IPS-18a (cell line): ENCODE measurements at regions not wholly inside any gene's neighbourhood (a gene's known extent, or its start where the extent isn't known, plus 50 kb on each side); places are given as distances from the start of the nearest gene placed in this dataset.

Source experiments
- H3K27ac ChIP-seq: one replicate; pipeline ENCODE4 v1.5.1; 2013; ENCODE audit warnings: low read length
- H3K27me3 ChIP-seq: one replicate; pipeline ENCODE4 v1.6.1; 2013; ENCODE audit warnings: mild to moderate bottlenecking, low read length; ENCODE audit not compliant: control insufficient read depth, insufficient read depth
- H3K36me3 ChIP-seq: one replicate; pipeline ENCODE4 v1.6.1; 2013; ENCODE audit warnings: low read depth, low read length; ENCODE audit not compliant: control insufficient read depth
- H3K4me1 ChIP-seq: one replicate; pipeline ENCODE4 v1.6.1; 2013; ENCODE audit warnings: low read depth, low read length; ENCODE audit not compliant: control insufficient read depth
- H3K4me3 ChIP-seq: one replicate; pipeline ENCODE4 v1.5.1; 2013; ENCODE audit warnings: low read length
- H3K9ac ChIP-seq: one replicate; pipeline ENCODE4 v1.6.1; 2013; ENCODE audit warnings: mild to moderate bottlenecking, low read length, moderate library complexity
- H3K9me3 ChIP-seq: one replicate; pipeline ENCODE4 v1.6.1; 2013; ENCODE audit warnings: low read depth, low read length; ENCODE audit not compliant: control insufficient read depth

- Histone ChIP-seq H3K4me3 (no peak overlapping the region), H3K27ac (no peak overlapping the region), H3K36me3 (no peaks in the 10 kb centered on the region), H3K9me3 (no peaks in the 10 kb centered on the region), H3K9ac (no peak overlapping the region), H3K4me1 (peaks cover 22% of the 10 kb centered on the region), H3K27me3 (no peaks in the 10 kb centered on the region)
Measured at GRCh38 chr2:146040051-146040450, 1520.1 kb upstream of the ZEB2 start.

- H3K9ac ChIP-seq: no peak overlapping the region
- no peaks in the 10 kb centered on the region for H3K36me3 ChIP-seq
- H3K4me1 ChIP-seq: peaks cover 22% of the 10 kb centered on the region
- no peaks in the 10 kb centered on the region for H3K27me3 ChIP-seq
- no peak overlapping the region for H3K27ac ChIP-seq
- no peaks in the 10 kb centered on the region for H3K9me3 ChIP-seq
- no peak overlapping the region for H3K4me3 ChIP-seq
Measured at GRCh38 chr2:146038014-146038413, 1518.1 kb upstream of the ZEB2 start.

GRCh38 chr2:146037334-146037870, 1517.5 kb upstream of the ZEB2 start:
- Histone ChIP-seq H3K36me3 (no peaks in the 10 kb centered on the region), H3K4me1 (peaks cover 22% of the 10 kb centered on the region)

GRCh38 chr2:146031158-146031557, 1511.2 kb upstream of the ZEB2 start:
- Histone ChIP-seq H3K36me3 (no peaks in the 10 kb centered on the region), H3K9me3 (no peaks in the 10 kb centered on the region), H3K9ac (no peak overlapping the region), H3K27ac (no peak overlapping the region), H3K4me1 (no peaks in the 10 kb centered on the region), H3K4me3 (no peak overlapping the region), H3K27me3 (no peaks in the 10 kb centered on the region)

More at GRCh38 chr2:146037334-146037870, 1517.5 kb upstream of the ZEB2 start:
- Histone ChIP-seq H3K9me3 (no peaks in the 10 kb centered on the region), H3K9ac (no peak overlapping the region), H3K27ac (no peak overlapping the region), H3K27me3 (no peaks in the 10 kb centered on the region), H3K4me3 (no peak overlapping the region)

GRCh38 chr2:146027156-146027555, 1507.2 kb upstream of the ZEB2 start:
- Histone ChIP-seq H3K4me3 (no peak overlapping the region), H3K27me3 (no peaks in the 10 kb centered on the region)

GRCh38 chr2:146025519-146025918, 1505.6 kb upstream of the ZEB2 start:
- Histone ChIP-seq H3K27ac (no peak overlapping the region), H3K4me1 (no peaks in the 10 kb centered on the region), H3K9me3 (no peaks in the 10 kb centered on the region), H3K36me3 (no peaks in the 10 kb centered on the region), H3K4me3 (no peak overlapping the region), H3K9ac (no peak overlapping the region), H3K27me3 (no peaks in the 10 kb centered on the region)

More at GRCh38 chr2:146027156-146027555, 1507.2 kb upstream of the ZEB2 start:
- Histone ChIP-seq H3K36me3 (no peaks in the 10 kb centered on the region), H3K27ac (no peak overlapping the region), H3K4me1 (no peaks in the 10 kb centered on the region), H3K9ac (no peak overlapping the region), H3K9me3 (no peaks in the 10 kb centered on the region)

- Histone ChIP-seq H3K27me3 (no peaks in the 10 kb centered on the region), H3K4me3 (no peak overlapping the region), H3K9ac (no peak overlapping the region), H3K4me1 (no peaks in the 10 kb centered on the region), H3K36me3 (no peaks in the 10 kb centered on the region), H3K9me3 (no peaks in the 10 kb centered on the region), H3K27ac (no peak overlapping the region)
Measured at GRCh38 chr2:146024212-146024743, 1504.4 kb upstream of the ZEB2 start.

- Histone ChIP-seq H3K9me3 (no peaks in the 10 kb centered on the region), H3K9ac (no peak overlapping the region), H3K27me3 (no peaks in the 10 kb centered on the region), H3K36me3 (no peaks in the 10 kb centered on the region), H3K27ac (no peak overlapping the region), H3K4me3 (no peak overlapping the region), H3K4me1 (no peaks in the 10 kb centered on the region)
Measured at GRCh38 chr2:146004462-146004861, 1484.5 kb upstream of the ZEB2 start.

GRCh38 chr2:146003337-146003736, 1483.4 kb upstream of the ZEB2 start:
- no peak overlapping the region for H3K4me3 ChIP-seq
- H3K9ac ChIP-seq: no peak overlapping the region
- no peaks in the 10 kb centered on the region for H3K4me1 ChIP-seq
- no peaks in the 10 kb centered on the region for H3K27me3 ChIP-seq
- H3K36me3 ChIP-seq: no peaks in the 10 kb centered on the region
- no peak overlapping the region for H3K27ac ChIP-seq
- no peaks in the 10 kb centered on the region for H3K9me3 ChIP-seq

- no peaks in the 10 kb centered on the region for H3K36me3 ChIP-seq
- no peak overlapping the region for H3K9ac ChIP-seq
- H3K4me1 ChIP-seq: no peaks in the 10 kb centered on the region
- no peak overlapping the region for H3K4me3 ChIP-seq
- H3K27me3 ChIP-seq: no peaks in the 10 kb centered on the region
- no peaks in the 10 kb centered on the region for H3K9me3 ChIP-seq
- no peak overlapping the region for H3K27ac ChIP-seq
Measured at GRCh38 chr2:145994910-145995309, 1475.0 kb upstream of the ZEB2 start.

GRCh38 chr2:145992572-145992971, 1472.7 kb upstream of the ZEB2 start:
- Histone ChIP-seq H3K27me3 (no peaks in the 10 kb centered on the region), H3K36me3 (no peaks in the 10 kb centered on the region), H3K4me1 (no peaks in the 10 kb centered on the region), H3K9me3 (no peaks in the 10 kb centered on the region), H3K4me3 (no peak overlapping the region), H3K27ac (no peak overlapping the region), H3K9ac (no peak overlapping the region)

GRCh38 chr2:145987793-145988192, 1467.9 kb upstream of the ZEB2 start:
- no peak overlapping the region for H3K27ac ChIP-seq
- H3K36me3 ChIP-seq: no peaks in the 10 kb centered on the region
- H3K4me3 ChIP-seq: no peak overlapping the region
- no peaks in the 10 kb centered on the region for H3K27me3 ChIP-seq
- no peaks in the 10 kb centered on the region for H3K4me1 ChIP-seq
- H3K9ac ChIP-seq: no peak overlapping the region
- H3K9me3 ChIP-seq: no peaks in the 10 kb centered on the region
